GM12872 (cell line): ENCODE measurements at regions not wholly inside any gene's neighbourhood (a gene's known extent, or its start where the extent isn't known, plus 50 kb on each side); places are given as distances from the start of the nearest gene placed in this dataset.
A peak's percentile ranks its signal among the peaks of the same experiment; 100 is the strongest.

ENCODE experiments used
- CTCF ChIP-seq: IDR thresholded peaks from 3 replicates; pipeline ENCODE4 v1.5.1; 2011; ENCODE audit warnings: low read depth, mild to moderate bottlenecking, low read length, moderate library complexity; ENCODE audit not compliant: insufficient read depth

GRCh38 chr5:128881502-128882018 is 83.7 kb upstream of the SLC27A6 start:
- TF ChIP-seq CTCF, result no peak

- no peak for TF ChIP-seq CTCF
Observed at GRCh38 chr5:128885649-128886255, 79.5 kb upstream of the SLC27A6 start.

- TF ChIP-seq CTCF, result no peak
Observed at GRCh38 chr5:128895122-128895521, 70.2 kb upstream of the SLC27A6 start.

GRCh38 chr5:128896675-128897074 is 68.6 kb upstream of the SLC27A6 start:
- TF ChIP-seq CTCF, result no peak

- TF ChIP-seq CTCF, result no peak
Observed at GRCh38 chr5:128903550-128903949, 61.7 kb upstream of the SLC27A6 start.

- TF ChIP-seq CTCF, result no peak
Observed at GRCh38 chr5:128904805-128905567, 60.3 kb upstream of the SLC27A6 start.

- peak; percentile 61 for TF ChIP-seq CTCF
Observed at GRCh38 chr5:128905568-128906110, 59.6 kb upstream of the SLC27A6 start.
